ENCODE measurements at regions not wholly inside any gene's neighbourhood (a gene's known extent, or its start where the extent isn't known, plus 50 kb on each side); places are given as distances from the start of the nearest gene placed in this dataset.
A peak's percentile ranks its signal among the peaks of the same experiment; 100 is the strongest.

DNA sequence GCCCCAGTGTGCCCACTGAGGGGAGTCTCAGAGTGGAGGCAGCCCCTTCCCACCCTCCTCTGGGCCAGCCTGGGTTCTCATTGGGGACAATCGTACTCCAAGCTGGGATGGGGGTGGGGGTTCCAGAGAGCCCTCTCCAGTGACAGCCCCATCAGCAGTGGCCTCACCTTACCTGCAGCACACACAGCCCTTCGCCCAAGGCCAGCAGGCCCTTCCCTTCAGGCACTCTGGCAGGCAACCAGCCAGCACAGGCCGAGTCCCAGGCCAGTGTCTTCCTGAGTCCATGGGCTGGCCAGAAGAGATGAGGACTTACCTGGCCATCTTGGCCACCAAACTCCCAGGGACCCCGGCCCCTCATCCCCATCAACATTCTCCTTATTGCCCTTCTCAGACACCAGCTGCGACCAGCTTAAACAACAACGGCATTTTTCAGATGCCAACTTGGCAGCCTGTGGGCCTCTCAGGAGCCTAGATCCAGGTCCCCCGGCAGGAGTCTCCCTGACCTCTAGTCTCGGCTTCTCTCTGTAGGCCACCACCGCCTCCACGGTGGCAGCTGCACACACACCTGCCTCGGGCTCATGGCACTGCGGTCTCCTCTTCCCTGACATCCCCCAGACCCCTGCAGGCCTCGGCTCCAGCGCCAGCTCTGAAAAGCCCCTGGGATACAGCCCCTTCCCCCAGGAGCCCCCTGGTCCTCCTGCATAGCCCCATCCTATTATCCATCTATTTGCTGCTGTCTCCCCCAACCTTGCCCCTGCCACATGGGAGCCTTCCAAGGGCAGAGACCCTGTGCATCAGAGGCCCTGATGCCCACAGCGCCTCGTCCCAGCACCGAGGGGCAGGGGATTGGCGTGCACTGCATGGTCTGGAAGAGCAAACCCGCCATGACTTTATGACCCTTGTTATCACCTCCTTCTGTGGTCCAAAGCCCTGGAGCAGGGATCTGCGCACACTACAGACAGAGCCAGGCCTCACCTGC is 111.2 kb upstream of the FGF3 start:
- no peak overlapping the region for H3K4me3 ChIP-seq
- no peaks in the 10 kb centered on the region for H3K36me3 ChIP-seq
- intact Hi-C loops (cut with DNase I; ENCODE audit: low total_unique reads) = no loop called here
- H3K27me3 ChIP-seq = peaks cover 0 to 6% of the 10 kb centered on the region in 2 donors
- peaks cover 0 to 3% of the 10 kb centered on the region in 2 donors for H3K9me3 ChIP-seq
- DNase-seq (ENCODE audit: low spot score in 2 of 2) = peak in 1 of 2 donors; percentile 45
- H3K4me1 ChIP-seq = no peaks in the 10 kb centered on the region
- TF ChIP-seq POLR2A (IDR thresholded peaks at IDR 0.05) = no peak
- TF ChIP-seq, protein P1, sequence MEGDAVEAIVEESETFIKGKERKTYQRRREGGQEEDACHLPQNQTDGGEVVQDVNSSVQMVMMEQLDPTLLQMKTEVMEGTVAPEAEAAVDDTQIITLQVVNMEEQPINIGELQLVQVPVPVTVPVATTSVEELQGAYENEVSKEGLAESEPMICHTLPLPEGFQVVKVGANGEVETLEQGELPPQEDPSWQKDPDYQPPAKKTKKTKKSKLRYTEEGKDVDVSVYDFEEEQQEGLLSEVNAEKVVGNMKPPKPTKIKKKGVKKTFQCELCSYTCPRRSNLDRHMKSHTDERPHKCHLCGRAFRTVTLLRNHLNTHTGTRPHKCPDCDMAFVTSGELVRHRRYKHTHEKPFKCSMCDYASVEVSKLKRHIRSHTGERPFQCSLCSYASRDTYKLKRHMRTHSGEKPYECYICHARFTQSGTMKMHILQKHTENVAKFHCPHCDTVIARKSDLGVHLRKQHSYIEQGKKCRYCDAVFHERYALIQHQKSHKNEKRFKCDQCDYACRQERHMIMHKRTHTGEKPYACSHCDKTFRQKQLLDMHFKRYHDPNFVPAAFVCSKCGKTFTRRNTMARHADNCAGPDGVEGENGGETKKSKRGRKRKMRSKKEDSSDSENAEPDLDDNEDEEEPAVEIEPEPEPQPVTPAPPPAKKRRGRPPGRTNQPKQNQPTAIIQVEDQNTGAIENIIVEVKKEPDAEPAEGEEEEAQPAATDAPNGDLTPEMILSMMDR (IDR thresholded peaks at IDR 0.05) = no peak
- no peak for TF ChIP-seq POLR2AphosphoS5 (IDR thresholded peaks at IDR 0.05)
- H3K27ac ChIP-seq = no peak overlapping the region

DNA sequence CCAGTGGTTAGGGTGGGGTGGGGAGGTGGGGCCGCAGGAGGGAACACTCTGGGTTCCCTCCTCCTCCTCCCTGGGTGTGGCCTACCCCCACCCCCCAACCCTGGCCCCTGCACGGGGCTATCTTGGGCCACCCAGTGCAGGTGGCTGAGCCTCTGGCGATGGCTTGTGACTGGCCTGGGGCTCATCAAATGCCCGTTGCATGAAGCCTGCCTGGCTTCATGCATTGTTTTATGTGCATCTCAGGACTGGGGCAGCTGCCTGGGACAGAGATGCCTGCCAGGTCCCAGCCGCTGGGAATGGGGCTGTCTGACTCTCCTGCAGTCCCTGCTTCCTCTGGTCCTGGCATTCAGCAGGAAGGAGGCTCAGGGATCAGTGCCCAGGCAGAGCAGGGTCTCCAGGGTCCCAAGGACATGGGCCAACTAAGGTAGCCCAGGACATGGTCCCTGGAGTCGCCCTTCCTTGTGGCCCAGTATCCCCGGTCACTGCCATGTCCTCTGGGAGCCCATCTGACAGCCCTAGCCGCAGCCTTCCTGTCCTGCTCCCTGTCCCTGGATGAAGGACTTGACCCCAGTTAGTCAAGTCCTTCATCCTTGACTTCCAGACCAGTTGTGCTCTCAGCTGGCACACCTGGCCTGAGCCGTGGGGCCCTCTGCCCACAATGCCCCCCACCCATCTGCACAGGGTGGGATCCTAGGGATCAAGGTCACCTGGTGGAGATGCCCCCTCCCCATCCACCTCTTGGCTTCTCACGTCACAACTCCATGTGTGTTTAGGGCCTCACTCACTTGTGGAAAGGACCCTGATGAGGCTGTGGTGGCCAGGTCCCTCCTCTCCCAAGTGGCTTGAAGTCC is 112.1 kb upstream of the FGF3 start:
- TF ChIP-seq, protein P1 (IDR thresholded peaks at IDR 0.05) = no peak
- TF ChIP-seq POLR2A (IDR thresholded peaks at IDR 0.05) = no peak
- no peak for TF ChIP-seq POLR2AphosphoS5 (IDR thresholded peaks at IDR 0.05)
- no peaks in the 10 kb centered on the region for H3K4me1 ChIP-seq

DNA sequence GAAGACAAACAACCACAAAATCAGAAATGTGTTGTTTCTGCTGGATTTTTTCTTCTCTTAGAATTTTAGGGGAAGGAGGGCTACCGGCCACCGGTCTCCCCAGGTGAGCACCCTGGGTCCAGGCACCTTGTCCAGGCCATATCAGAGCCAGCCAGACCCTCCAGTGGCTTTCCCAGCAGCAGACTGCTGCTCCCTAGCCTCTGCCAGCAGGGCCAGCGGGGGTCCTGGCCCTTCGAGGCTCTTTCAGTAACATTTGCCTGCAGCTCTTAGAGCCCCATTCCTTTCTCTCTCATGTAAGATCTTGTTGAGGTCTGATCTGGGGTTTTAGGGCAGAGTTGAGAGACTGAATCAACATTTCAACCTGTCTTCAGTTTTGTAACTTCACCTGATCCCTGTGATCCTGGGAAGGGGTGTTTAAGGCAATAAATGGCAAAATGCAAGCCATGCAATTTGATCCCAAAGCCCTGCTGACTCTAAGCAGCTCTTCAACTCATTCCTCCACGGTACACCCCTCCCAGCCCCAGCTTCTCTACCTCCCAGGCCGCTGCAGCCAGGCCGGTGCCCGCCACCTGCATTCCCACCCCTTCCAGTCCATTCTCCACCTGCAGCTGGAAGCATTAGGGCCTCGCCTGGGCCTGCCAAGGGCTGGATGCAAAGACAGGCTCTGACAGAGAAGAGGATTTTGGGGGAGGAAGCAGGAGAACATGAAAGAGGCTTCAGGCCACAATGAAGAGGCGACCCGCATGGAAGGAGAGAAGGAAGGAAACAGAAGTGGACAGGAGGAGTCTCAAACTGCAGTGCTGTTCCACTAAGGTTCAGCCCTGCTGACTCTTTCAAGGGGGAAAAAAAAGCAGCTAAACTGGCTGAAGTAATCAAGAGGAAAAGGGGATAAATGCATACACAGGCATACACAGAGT is 113.0 kb upstream of the FGF3 start:
- intact Hi-C loops (cut with DNase I; ENCODE audit: low total_unique reads) = no loop called here
- Histone ChIP-seq H3K9me3 (peaks cover 0 to 3% of the 10 kb centered on the region in 2 donors), H3K27me3 (peaks cover 0 to 6% of the 10 kb centered on the region in 2 donors), H3K4me3 (no peak overlapping the region), H3K4me1 (no peaks in the 10 kb centered on the region), H3K27ac (no peak overlapping the region), H3K36me3 (no peaks in the 10 kb centered on the region)
- no peak for TF ChIP-seq POLR2A (IDR thresholded peaks at IDR 0.05)
- TF ChIP-seq POLR2AphosphoS5 (IDR thresholded peaks at IDR 0.05) = no peak
- TF ChIP-seq, protein P1 (IDR thresholded peaks at IDR 0.05) = no peak
- DNase-seq (ENCODE audit: low spot score in 2 of 2) = peak in 1 of 2 donors; percentile 14

More for the DNA sequence above, 112.1 kb upstream of the FGF3 start:
- H3K9me3 ChIP-seq = peaks cover 0 to 3% of the 10 kb centered on the region in 2 donors
- no peak overlapping the region for H3K27ac ChIP-seq
- no peaks in the 10 kb centered on the region for H3K36me3 ChIP-seq
- no peak overlapping the region for H3K4me3 ChIP-seq
- DNase-seq (ENCODE audit: low spot score in 2 of 2) = peak in 1 of 2 donors; percentile 37
- H3K27me3 ChIP-seq = peaks cover 0 to 6% of the 10 kb centered on the region in 2 donors
- intact Hi-C loops (cut with DNase I; ENCODE audit: low total_unique reads) = no loop called here

GRCh38 chr11:69934861-69935494 is 115.8 kb upstream of the FGF3 start:
- no peaks in the 10 kb centered on the region for H3K4me1 ChIP-seq
- DNase-seq (ENCODE audit: low spot score in 2 of 2) = peak in 1 of 2 donors; percentile 53
- intact Hi-C loops (cut with DNase I; ENCODE audit: low total_unique reads) = no loop called here

More at GRCh38 chr11:69934861-69935494, 115.8 kb upstream of the FGF3 start:
- Histone ChIP-seq H3K4me3 (no peak overlapping the region), H3K9me3 (no peaks in the 10 kb centered on the region), H3K36me3 (no peaks in the 10 kb centered on the region), H3K27me3 (peaks cover 0 to 3% of the 10 kb centered on the region in 2 donors), H3K27ac (no peak overlapping the region)
- TF ChIP-seq, protein P1 (IDR thresholded peaks at IDR 0.05) = no peak

All from breast epithelium (tissue), 4 donors.